Tibial nerve (tissue), 4 donors: ENCODE measurements at regions not wholly inside any gene's neighbourhood (a gene's known extent, or its start where the extent isn't known, plus 50 kb on each side); places are given as distances from the start of the nearest gene placed in this dataset.

Experiments used
- DNase-seq, 2 donors: peaks; one replicate each; pipeline ENCODE4 v3.0.0-alpha.2; 2019; ENCODE audit warnings: low spot score in 2 of 2
- H3K27ac ChIP-seq, 4 donors: fragments of 200-600 bp; sonication (generic) in 3 of 4; one replicate each; pipeline ENCODE4 v1.5.1; 2017 to 2019; ENCODE audit warnings: mild to moderate bottlenecking in 1 of 4
- H3K27me3 ChIP-seq, 2 donors: fragments of 200-600 bp; sonication (generic) in 1 of 2; one replicate each; pipeline versions ENCODE4 v1.5.1 to v1.6.0; 2017 to 2019
- H3K36me3 ChIP-seq, 3 donors: fragments of 200-600 bp; sonication (generic); one replicate each; pipeline ENCODE4 v1.5.1; 2018 to 2019
- H3K4me1 ChIP-seq, 4 donors: fragments of 200-600 bp; sonication (generic) in 3 of 4; one replicate each; pipeline ENCODE4 v1.5.1; 2017 to 2019
- H3K4me3 ChIP-seq, 4 donors: fragments of 200-600 bp; sonication (generic) in 3 of 4; one replicate each; pipeline ENCODE4 v1.5.1; 2017 to 2019; ENCODE audit warnings: mild to moderate bottlenecking in 1 of 4, moderate library complexity in 1 of 4
- H3K9me3 ChIP-seq, 4 donors: fragments of 200-600 bp; sonication (generic) in 3 of 4; one replicate each; pipeline ENCODE4 v1.5.1; 2017 to 2019
- CTCF ChIP-seq, 5 experiments: fragments of 200-600 bp in 3 of 5; fragments of 450-650 bp in 2 of 5; sonication (generic) in 3 of 5; IDR thresholded peaks; one replicate each; pipeline ENCODE4 v1.5.1; 2016 to 2019; ENCODE audit warnings: antibody characterized with exemption in 5 of 5, mild to moderate bottlenecking in 3 of 5, moderate library complexity in 2 of 5
- EP300 ChIP-seq, 2 donors: sonication (generic); formaldehyde crosslinking; IDR thresholded peaks; one replicate each; pipeline ENCODE4 v1.6.1; 2017; ENCODE audit warnings: antibody characterized with exemption in 2 of 2, mild to moderate bottlenecking in 1 of 2
- POLR2A ChIP-seq, 2 donors: fragments of 450-650 bp; IDR thresholded peaks; one replicate each; pipeline ENCODE4 v1.6.1; 2017; ENCODE audit warnings: antibody characterized with exemption in 2 of 2, mild to moderate bottlenecking in 2 of 2, moderate library complexity in 2 of 2
- whole genome bisulfite sequencing, 2 donors: methylation state at CpG; one replicate each; pipeline ENCODE4 v1.1.5; 2018; 5-methylcytosine and 5-hydroxymethylcytosine counted together

- DNase-seq: no peak
- H3K27me3 ChIP-seq: no peaks in the 10 kb centered on the region
- no peak overlapping the region for H3K27ac ChIP-seq
- H3K9me3 ChIP-seq: peaks cover 0 to 5% (median 0%) of the 10 kb centered on the region in 4 donors
- H3K4me3 ChIP-seq: no peak overlapping the region
- no peaks in the 10 kb centered on the region for H3K4me1 ChIP-seq
- no peaks in the 10 kb centered on the region for H3K36me3 ChIP-seq
- TF ChIP-seq CTCF (IDR thresholded peaks at IDR 0.05): no peak
- TF ChIP-seq EP300 (IDR thresholded peaks at IDR 0.05): no peak
- TF ChIP-seq POLR2A (IDR thresholded peaks at IDR 0.05): no peak
- 59 to 72% methylated on average over 2 of the region's 2 CpGs for WGBS, 2 donors
These were observed 505.0 kb upstream of the FLRT2 start for GRCh38 chr14:85024931-85025330.

- Histone ChIP-seq H3K4me1 (no peaks in the 10 kb centered on the region), H3K4me3 (no peak overlapping the region), H3K36me3 (no peaks in the 10 kb centered on the region), H3K9me3 (no peaks in the 10 kb centered on the region), H3K27ac (no peak overlapping the region), H3K27me3 (no peaks in the 10 kb centered on the region)
- WGBS, 2 donors: 76 to 89% methylated on average over 2 of the region's 2 CpGs
- TF ChIP-seq POLR2A (IDR thresholded peaks at IDR 0.05): no peak
- no peak for TF ChIP-seq EP300 (IDR thresholded peaks at IDR 0.05)
- no peak for TF ChIP-seq CTCF (IDR thresholded peaks at IDR 0.05)
- no peak for DNase-seq
These were observed 502.1 kb upstream of the FLRT2 start for GRCh38 chr14:85027681-85028370.

GRCh38 chr14:85037411-85037810, 492.5 kb upstream of the FLRT2 start:
- peaks cover 0 to 15% (median 3%) of the 10 kb centered on the region in 4 donors for H3K4me1 ChIP-seq
- H3K27ac ChIP-seq: no peak overlapping the region
- no peak for TF ChIP-seq POLR2A (IDR thresholded peaks at IDR 0.05)
- no peak for TF ChIP-seq CTCF (IDR thresholded peaks at IDR 0.05)
- no peak for TF ChIP-seq EP300 (IDR thresholded peaks at IDR 0.05)
- no peaks in the 10 kb centered on the region for H3K9me3 ChIP-seq
- WGBS, 2 donors: 93 to 96% methylated on average over 2 of the region's 2 CpGs
- H3K36me3 ChIP-seq: no peaks in the 10 kb centered on the region
- H3K27me3 ChIP-seq: no peaks in the 10 kb centered on the region
- no peak overlapping the region for H3K4me3 ChIP-seq
- DNase-seq: no peak

- 90 to 92% methylated on average over 7 of the region's 7 CpGs for WGBS, 2 donors
- Histone ChIP-seq H3K4me1 (peaks cover 0 to 15% (median 3%) of the 10 kb centered on the region in 4 donors), H3K4me3 (no peak overlapping the region), H3K27ac (no peak overlapping the region), H3K9me3 (no peaks in the 10 kb centered on the region), H3K27me3 (no peaks in the 10 kb centered on the region), H3K36me3 (no peaks in the 10 kb centered on the region)
- no peak for DNase-seq
- no peak for TF ChIP-seq POLR2A (IDR thresholded peaks at IDR 0.05)
- no peak for TF ChIP-seq CTCF (IDR thresholded peaks at IDR 0.05)
- TF ChIP-seq EP300 (IDR thresholded peaks at IDR 0.05): no peak
These were observed 491.2 kb upstream of the FLRT2 start for GRCh38 chr14:85038526-85039352.

GRCh38 chr14:85039353-85039626, 490.7 kb upstream of the FLRT2 start:
- no peak overlapping the region for H3K27ac ChIP-seq
- TF ChIP-seq POLR2A (IDR thresholded peaks at IDR 0.05) (no peak), CTCF (IDR thresholded peaks at IDR 0.05) (no peak), EP300 (IDR thresholded peaks at IDR 0.05) (no peak)
- DNase-seq: no peak
- H3K4me3 ChIP-seq: no peak overlapping the region
- no peaks in the 10 kb centered on the region for H3K36me3 ChIP-seq
- H3K4me1 ChIP-seq: peaks cover 0 to 15% (median 3%) of the 10 kb centered on the region in 4 donors
- no peaks in the 10 kb centered on the region for H3K9me3 ChIP-seq
- H3K27me3 ChIP-seq: no peaks in the 10 kb centered on the region
